Transverse colon (tissue), 4 donors: ENCODE measurements at regions not wholly inside any gene's neighbourhood (a gene's known extent, or its start where the extent isn't known, plus 50 kb on each side); places are given as distances from the start of the nearest gene placed in this dataset.

ENCODE experiments used
- CTCF ChIP-seq, 5 experiments: fragments of 200-600 bp in 3 of 5; fragments of 450-650 bp in 2 of 5; sonication (generic) in 3 of 5; IDR thresholded peaks; 1 replicate in 2 of 5; 2 replicates in 3 of 5; pipeline ENCODE4 v1.5.1; 2016 to 2017; ENCODE audit warnings: antibody characterized with exemption in 5 of 5, inconsistent platforms in 3 of 5, mild to moderate bottlenecking in 2 of 5, moderate library complexity in 1 of 5
- EP300 ChIP-seq: sonication (generic); formaldehyde crosslinking; IDR thresholded peaks from one replicate; pipeline ENCODE4 v1.6.1; 2017; ENCODE audit warnings: antibody characterized with exemption, low read depth
- POLR2A ChIP-seq: fragments of 450-650 bp; IDR thresholded peaks from one replicate; pipeline ENCODE4 v1.6.1; 2016; ENCODE audit warnings: antibody characterized with exemption, mild to moderate bottlenecking, moderate library complexity
- POLR2AphosphoS5 ChIP-seq, 3 donors: sonication (generic); formaldehyde crosslinking; IDR thresholded peaks; one replicate each; pipeline ENCODE4 v1.6.1; 2016; ENCODE audit warnings: antibody characterized with exemption in 3 of 3

GRCh38 chr3:10712121-10712520, 103.9 kb upstream of the SLC6A11 start:
- TF ChIP-seq EP300 (no peak), CTCF (IDR thresholded peaks at IDR 0.05) (no peak), POLR2A (no peak), POLR2AphosphoS5 (IDR thresholded peaks at IDR 0.05) (no peak)
